IPS-NIHi7 (cell line): ENCODE measurements at regions not wholly inside any gene's neighbourhood (a gene's known extent, or its start where the extent isn't known, plus 50 kb on each side); places are given as distances from the start of the nearest gene placed in this dataset.
A peak's percentile ranks its signal among the peaks of the same experiment; 100 is the strongest.

Experiments used
- DNase-seq: peaks from one replicate; pipeline ENCODE4 v3.0.0; 2012; ENCODE audit warnings: mixed read lengths; ENCODE audit errors: extremely low spot score

DNA sequence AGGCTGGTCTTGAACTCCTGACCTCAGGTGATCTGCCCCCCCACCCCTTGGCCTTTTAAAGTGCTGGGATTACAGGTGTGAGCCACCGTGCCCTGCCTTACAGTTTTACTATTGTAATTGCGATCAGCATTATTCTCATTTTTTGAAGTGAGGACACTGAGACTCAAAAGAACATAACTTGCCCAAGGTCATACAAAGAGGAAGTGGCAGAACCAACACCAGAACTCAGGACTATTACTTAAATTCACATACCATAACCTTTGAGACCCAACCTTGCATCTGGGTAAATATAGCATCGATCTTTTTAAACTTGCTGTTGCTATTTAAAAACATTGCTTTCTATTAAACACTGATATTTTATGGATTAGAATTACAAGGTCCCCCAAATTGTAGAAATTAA, 54.2 kb downstream of the FOXI1 start:
- DNase-seq: no peak

GRCh38 chr5:170161069-170161468, 55.4 kb downstream of the FOXI1 start:
- no peak for DNase-seq

DNA sequence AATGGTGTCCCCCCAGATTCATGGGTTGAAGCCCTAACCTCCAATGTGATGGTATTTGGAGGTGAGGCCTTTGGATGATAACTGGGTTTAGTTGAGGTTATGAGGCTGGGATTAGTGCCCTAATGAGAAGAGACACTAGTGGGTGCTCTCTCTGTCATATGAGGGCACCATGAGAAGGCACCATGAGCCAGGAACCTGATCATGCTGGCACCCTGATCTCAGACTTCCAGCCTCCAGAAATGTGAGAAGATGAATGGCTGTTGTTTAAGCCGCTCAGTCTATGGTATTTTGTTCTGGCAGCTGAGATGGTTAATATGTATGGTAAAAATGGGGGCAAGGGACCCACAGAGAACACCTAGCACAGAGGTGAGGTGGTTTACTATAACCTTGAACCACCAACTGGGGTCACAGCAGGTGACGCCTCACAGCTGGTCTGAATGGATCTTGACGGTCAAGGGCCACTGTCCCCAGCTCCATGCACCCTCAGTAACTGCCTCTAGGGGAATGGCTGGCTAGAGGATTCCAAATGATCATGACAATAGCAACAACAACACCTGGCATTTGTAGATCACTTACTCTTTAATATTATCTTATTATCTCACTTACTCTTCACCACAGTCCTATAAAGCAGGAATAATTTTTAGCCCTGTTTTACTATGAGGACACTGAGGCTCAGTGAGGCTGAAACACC, 57.1 kb downstream of the FOXI1 start:
- no peak for DNase-seq

GRCh38 chr5:170164087-170164486, 58.4 kb downstream of the FOXI1 start:
- DNase-seq: no peak

GRCh38 chr5:170164921-170165320, 59.2 kb downstream of the FOXI1 start:
- peak; percentile 33 for DNase-seq

- DNase-seq: no peak
These were observed 60.4 kb downstream of the FOXI1 start for GRCh38 chr5:170166101-170166500.

DNA sequence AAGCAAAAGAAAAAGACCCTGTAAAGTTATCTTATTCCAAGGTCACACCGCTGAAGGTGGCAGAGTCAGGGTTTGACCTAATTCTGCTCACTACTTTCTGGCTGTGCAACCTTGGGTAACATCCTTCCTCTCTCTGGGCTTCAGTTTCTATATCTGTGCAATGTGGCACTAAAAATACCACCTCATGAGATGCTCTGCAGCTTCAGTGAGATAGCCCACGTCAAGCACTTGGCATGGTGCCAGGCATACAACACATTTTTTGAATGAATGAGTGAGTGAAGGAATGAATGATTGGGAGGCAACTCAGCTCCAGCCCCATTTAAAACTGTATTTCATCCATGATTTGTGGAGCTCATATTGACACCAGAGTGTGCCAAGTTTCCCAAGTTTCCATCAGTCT, 62.3 kb downstream of the FOXI1 start:
- no peak for DNase-seq

DNA sequence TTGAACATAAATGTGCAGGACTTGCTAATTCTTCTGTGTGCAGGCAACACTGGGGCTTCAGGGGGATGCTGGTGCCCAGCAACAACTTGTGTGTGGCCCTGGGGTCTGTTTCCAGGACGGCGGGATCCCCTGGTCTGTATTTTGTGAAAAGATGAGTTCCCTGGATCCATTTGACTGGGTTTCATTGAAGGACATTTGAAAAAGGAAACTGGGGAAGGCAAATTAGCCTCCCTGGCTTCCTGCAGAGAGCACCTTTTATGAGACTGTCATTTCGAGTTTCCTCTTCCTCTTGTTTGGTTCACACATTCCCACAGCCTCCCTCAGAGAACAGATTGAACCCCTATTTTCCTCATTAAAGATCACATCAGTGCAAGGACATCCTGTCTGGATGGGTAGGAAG, 63.1 kb downstream of the FOXI1 start:
- DNase-seq: no peak

DNA sequence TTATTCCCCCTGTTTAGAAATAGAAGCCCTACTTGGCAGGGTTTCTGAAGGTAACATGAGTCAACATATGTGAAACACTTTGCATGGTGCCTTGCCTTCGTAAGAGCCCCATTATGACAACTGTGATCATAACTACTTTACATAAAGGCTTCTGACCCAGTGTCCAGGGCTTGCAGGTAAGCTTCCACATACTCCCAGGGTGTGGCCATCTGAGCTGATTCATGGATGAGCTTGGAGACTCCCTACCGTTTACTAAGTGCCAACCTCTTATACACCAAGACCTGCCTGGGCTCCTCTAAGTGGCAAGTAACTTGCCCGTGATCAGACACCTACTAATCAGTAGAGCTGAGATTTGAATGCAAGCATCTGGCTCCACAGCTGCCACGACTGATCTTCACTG, 62.8 kb upstream of the C5orf58 start:
- no peak for DNase-seq

GRCh38 chr5:170171811-170172210, 61.0 kb upstream of the C5orf58 start:
- DNase-seq: no peak

DNA sequence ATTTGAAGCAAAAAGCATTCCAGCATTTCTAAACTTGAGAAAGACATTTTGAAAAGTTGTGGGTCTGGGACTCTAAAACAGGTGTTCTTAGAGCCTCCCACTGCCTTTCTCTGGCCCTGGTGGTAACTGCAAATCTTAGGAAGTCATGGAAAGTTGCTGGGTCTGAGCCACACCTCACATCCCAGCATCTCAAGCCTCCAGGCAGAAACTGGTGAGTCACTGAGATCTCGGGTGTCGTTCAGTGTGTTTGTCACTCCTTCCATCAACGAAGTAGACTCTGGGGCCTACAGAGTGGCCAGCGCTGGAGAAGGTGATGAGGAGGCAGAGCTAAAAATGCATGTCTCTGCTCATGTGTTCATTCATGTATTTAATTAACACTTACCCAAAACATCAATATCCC, 59.6 kb upstream of the C5orf58 start:
- no peak for DNase-seq

DNA sequence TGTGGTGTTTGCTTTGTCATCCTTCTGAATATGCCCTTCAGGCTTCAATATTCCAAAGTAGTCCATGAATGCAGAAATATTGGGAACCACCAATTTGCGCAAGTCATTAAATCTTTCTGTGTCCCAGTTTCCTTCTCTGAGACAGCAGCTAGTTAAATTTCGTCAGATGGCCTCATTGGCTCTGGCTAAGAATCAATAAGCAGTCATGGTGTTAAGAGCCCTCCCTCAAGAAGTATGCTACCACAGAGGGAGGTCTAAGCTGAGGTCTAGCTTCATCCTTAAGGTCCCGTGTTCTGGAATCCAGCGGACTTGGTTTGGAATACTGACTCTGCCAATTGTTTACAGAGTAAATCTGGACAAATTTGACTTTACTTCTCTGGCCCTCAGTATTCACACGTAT, 59.1 kb upstream of the C5orf58 start:
- no peak for DNase-seq

DNA sequence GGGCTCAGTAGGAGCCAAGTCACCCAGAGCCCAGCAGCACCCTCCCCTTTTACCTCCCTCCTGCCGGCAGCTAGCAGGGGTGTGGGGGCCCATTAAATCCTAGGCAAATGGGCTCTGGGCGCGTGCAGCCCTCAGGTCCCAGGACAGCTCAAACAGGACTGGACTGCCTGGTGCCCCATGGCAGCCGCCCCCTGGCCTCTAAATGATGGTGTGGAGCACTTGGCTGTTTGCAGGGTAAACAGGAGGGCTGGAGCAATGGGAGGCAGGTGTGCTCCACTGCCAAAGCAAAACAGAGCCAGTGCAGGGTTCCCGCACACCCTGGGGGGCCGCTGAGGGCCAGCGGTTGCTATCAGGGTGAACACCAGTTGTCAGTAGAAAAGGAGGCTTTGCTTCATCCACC, 55.9 kb upstream of the C5orf58 start:
- DNase-seq: no peak

DNA sequence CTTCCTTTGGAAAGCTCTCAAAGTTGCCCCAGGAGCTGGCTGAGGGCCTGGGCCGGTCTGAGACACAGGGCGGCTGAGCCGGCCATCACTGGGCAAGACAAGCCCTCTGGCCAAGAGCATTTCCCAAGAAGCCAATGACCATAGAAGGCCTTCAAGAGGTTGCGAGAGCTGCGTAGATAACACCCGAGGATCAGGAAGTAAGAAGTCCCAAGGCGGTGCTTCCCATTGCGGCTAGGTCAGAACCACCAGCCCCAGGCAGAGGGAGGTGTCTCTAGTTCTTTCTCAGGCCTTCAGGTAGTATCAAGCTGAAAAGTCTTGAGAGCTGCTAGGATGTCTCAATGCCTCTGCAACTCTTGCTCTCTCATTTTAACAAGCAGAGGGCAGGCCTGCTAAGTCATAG, 54.0 kb upstream of the C5orf58 start:
- DNase-seq: no peak

GRCh38 chr5:170179626-170180025, 53.2 kb upstream of the C5orf58 start:
- DNase-seq: no peak

- DNase-seq: no peak
These were observed 50.9 kb upstream of the C5orf58 start for GRCh38 chr5:170181902-170182301.

- no peak for DNase-seq
These were observed 50.3 kb upstream of the C5orf58 start for GRCh38 chr5:170182491-170182890.
